Skeletal muscle tissue (tissue), 3 donors: ENCODE measurements at regions not wholly inside any gene's neighbourhood (a gene's known extent, or its start where the extent isn't known, plus 50 kb on each side); places are given as distances from the start of the nearest gene placed in this dataset.

Experiments
- H3K27ac ChIP-seq: one replicate; pipeline ENCODE4 v1.7.0; 2013; ENCODE audit warnings: mild to moderate bottlenecking, low read depth, low read length, inconsistent platforms
- H3K27me3 ChIP-seq, 3 donors: one replicate each; pipeline ENCODE4 v1.7.0; 2013; ENCODE audit warnings: low read length in 3 of 3; ENCODE audit not compliant: control insufficient read depth in 3 of 3, insufficient read depth in 3 of 3
- H3K36me3 ChIP-seq, 3 donors: one replicate each; pipeline ENCODE4 v1.7.0; 2013; ENCODE audit warnings: low read length in 3 of 3; ENCODE audit not compliant: control insufficient read depth in 3 of 3, insufficient read depth in 3 of 3
- H3K4me1 ChIP-seq, 3 donors: one replicate each; pipeline ENCODE4 v1.7.0; 2013; ENCODE audit warnings: low read length in 3 of 3, mild to moderate bottlenecking in 3 of 3; ENCODE audit not compliant: control insufficient read depth in 3 of 3, insufficient read depth in 3 of 3
- H3K4me3 ChIP-seq, 3 donors: one replicate each; pipeline ENCODE4 v1.7.0; 2013; ENCODE audit warnings: low read length in 3 of 3
- H3K9ac ChIP-seq, 3 donors: one replicate each; pipeline ENCODE4 v1.7.0; 2013; ENCODE audit warnings: low read length in 3 of 3, mild to moderate bottlenecking in 3 of 3, moderate library complexity in 2 of 3, low read depth in 1 of 3
- H3K9me3 ChIP-seq, 3 donors: one replicate each; pipeline ENCODE4 v1.7.0; 2013; ENCODE audit warnings: low read length in 3 of 3; ENCODE audit not compliant: control insufficient read depth in 3 of 3
- donor health status: Osteomylitis.

DNA sequence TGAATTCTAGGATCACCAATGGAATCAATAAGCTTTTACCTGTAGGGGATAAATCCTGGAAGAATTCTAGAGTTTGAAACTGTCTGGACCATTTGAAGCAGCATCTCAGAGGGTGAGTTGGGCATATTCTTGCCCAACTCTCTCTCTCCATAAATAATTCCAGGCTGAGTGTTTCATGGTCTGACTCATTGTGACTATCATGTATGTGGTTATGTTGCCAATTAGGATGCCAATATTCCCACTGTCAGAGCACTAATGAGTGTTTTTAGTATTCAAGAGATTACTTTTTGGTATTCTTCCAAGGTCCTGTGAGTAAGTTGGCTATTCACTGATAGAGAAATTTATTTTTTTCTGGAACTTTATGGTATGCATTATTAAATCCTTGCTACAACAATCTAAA is 456.9 kb downstream of the TOX3 start:
- Histone ChIP-seq H3K27ac (no peak overlapping the region), H3K36me3 (no peaks in the 10 kb centered on the region), H3K4me1 (no peaks in the 10 kb centered on the region)

DNA sequence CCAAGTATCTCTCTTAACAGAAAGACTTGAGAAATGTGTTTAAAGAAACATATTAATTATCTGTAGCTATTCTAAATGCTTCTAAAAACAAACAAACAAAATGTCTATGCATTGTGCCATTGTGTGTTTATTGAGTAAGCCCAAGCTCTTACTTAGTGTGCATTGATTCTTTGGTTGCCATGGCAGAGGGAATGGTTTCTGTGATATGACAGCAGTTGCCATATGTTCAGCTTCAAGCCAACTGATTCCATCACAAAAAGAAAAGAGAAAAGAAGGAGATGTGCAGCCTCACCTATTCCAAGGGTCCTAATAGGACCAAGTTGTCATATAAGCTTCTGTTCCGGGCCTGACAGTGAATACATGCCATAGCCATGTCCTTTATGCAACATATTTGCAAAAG is 457.5 kb downstream of the TOX3 start:
- H3K9ac ChIP-seq: no peak overlapping the region
- no peaks in the 10 kb centered on the region for H3K4me1 ChIP-seq
- H3K4me3 ChIP-seq: no peak overlapping the region
- H3K27me3 ChIP-seq: no peaks in the 10 kb centered on the region
- H3K36me3 ChIP-seq: no peaks in the 10 kb centered on the region
- no peak overlapping the region for H3K27ac ChIP-seq
- H3K9me3 ChIP-seq: no peaks in the 10 kb centered on the region

More for the DNA sequence above, 456.9 kb downstream of the TOX3 start:
- no peaks in the 10 kb centered on the region for H3K27me3 ChIP-seq
- H3K4me3 ChIP-seq: no peak overlapping the region
- H3K9ac ChIP-seq: no peak overlapping the region
- H3K9me3 ChIP-seq: no peaks in the 10 kb centered on the region

DNA sequence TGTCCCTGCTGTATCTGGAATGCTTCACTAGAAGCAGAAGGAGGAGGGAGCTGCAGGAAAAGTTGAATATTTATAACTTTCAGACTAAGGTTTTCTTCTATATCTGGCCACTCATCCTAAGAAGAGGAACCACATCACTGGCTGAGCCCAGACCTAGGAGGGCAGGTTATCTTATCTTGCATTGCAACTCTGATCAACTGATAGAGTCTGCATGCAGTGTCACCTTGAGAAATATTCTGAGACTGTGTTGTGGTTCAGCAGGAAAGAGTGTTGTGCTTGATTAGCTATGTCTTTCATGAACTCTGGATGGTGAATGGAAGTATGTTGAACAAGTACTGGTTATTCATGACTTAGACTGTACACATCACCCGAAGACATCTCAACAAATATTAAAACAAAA is 460.0 kb downstream of the TOX3 start:
- no peaks in the 10 kb centered on the region for H3K27me3 ChIP-seq
- no peaks in the 10 kb centered on the region for H3K9me3 ChIP-seq
- H3K27ac ChIP-seq: no peak overlapping the region
- no peaks in the 10 kb centered on the region for H3K4me1 ChIP-seq
- H3K4me3 ChIP-seq: no peak overlapping the region
- no peak overlapping the region for H3K9ac ChIP-seq
- H3K36me3 ChIP-seq: no peaks in the 10 kb centered on the region

DNA sequence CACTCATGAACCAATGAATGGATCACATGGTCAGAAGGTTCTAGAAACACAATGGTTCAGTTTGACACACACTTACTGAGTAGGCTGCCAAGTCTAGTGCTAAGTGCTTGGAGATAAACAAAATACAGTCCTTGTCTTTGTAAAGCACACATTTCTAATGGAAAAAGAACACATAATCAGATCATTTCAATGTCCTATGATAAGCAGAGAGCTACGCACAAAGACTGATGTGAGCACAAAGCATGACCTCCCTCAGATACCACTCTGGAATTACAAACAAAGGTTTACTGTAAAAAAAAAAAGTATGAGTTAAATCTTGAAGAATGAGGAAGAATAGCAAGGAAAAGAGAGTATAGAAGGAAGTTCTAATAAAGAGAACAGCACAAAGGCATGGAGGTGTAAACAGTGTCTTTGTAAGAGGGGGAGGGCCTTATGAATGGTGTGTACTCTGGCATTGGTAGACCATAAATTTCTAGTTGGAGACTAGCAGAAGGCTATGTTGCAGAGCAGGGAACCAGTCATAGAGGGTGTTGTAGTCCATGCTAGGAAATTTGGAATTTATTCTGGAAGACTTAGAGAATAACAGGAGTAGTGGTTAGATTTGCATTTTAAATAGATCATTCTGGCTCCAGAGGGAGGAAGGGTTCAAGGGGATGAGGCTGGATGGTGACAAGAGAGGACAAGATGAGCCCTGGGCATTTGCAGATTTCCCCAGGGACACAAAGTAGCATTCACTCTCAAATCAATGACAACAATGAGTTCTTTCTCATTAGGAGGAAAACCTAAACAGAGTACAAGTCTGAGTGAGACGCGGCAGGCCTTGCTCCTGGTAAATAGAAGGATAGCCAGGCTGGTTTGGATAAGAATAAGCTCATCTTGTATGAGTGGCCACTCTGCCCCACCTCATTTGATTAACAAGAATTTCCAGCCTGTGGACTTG is 468.0 kb downstream of the TOX3 start:
- H3K9ac ChIP-seq: no peak overlapping the region
- H3K27me3 ChIP-seq: no peaks in the 10 kb centered on the region
- no peak overlapping the region for H3K4me3 ChIP-seq
- H3K36me3 ChIP-seq: no peaks in the 10 kb centered on the region
- H3K4me1 ChIP-seq: no peaks in the 10 kb centered on the region
- no peaks in the 10 kb centered on the region for H3K9me3 ChIP-seq
- H3K27ac ChIP-seq: no peak overlapping the region

DNA sequence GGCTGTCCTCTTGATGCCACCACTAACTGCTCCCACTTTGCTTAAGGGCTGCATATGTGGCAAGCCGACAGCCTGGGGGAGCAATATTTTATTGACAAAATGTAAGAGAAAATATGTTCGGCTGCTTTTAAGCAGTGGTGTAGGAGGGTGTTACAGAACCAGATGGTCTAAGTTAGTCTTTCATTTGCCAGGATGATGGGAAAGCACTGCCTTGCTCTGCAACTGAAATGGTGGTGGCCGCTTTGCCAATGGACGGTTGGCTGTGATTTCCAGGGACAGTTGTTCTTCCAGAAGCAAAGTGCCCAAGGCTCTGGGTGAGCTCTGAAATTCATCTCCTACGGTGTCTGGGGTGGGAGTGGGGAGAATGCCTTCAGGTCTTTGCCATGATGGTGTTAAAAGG is 469.3 kb downstream of the TOX3 start:
- no peaks in the 10 kb centered on the region for H3K27me3 ChIP-seq
- H3K4me3 ChIP-seq: no peak overlapping the region
- no peak overlapping the region for H3K9ac ChIP-seq
- H3K4me1 ChIP-seq: no peaks in the 10 kb centered on the region
- H3K9me3 ChIP-seq: no peaks in the 10 kb centered on the region
- H3K27ac ChIP-seq: no peak overlapping the region
- no peaks in the 10 kb centered on the region for H3K36me3 ChIP-seq

DNA sequence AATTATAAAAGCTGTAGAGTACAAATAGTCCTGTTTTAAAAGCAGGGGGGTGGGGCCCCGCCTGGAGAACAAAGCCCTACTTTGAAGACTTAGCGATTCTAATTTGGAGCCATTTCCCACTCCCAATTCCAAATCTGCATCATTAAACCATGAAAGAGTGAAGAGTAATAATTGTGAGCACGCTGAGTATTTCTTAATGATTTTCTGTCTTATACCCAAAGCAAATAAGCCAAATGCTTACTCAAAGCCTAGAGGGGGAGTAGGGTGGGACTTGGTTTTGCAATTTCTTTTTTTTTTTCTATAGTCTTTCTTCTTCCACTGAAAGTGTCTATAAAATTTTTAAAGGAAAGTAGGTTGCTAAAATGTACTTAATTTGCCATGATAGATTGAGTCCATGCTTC is 470.1 kb downstream of the TOX3 start:
- Histone ChIP-seq H3K4me3 (no peak overlapping the region), H3K4me1 (no peaks in the 10 kb centered on the region), H3K36me3 (no peaks in the 10 kb centered on the region), H3K27me3 (no peaks in the 10 kb centered on the region), H3K9me3 (no peaks in the 10 kb centered on the region), H3K9ac (no peak overlapping the region), H3K27ac (no peak overlapping the region)

DNA sequence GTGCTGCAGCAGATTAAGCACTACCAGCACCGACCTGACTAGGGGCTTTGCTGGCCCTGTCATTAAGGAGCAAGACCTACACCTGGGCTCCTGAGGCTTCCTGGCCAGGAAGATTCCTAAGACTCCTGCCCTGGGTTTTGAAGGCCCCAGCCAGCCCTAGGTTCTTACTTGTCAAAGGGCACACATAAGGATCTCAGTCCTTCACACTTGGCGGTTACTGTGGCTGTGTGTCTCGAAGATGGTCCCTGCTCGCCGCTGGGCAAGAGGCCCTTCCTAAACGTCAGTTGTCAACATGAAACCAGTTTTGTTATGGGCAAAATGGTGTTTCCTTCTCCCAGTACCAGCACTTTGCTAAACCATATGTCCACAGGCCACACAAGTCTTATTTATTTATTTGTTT is 470.6 kb downstream of the TOX3 start:
- H3K4me1 ChIP-seq: no peaks in the 10 kb centered on the region
- H3K36me3 ChIP-seq: no peaks in the 10 kb centered on the region
- no peaks in the 10 kb centered on the region for H3K9me3 ChIP-seq
- H3K27me3 ChIP-seq: no peaks in the 10 kb centered on the region
- no peak overlapping the region for H3K9ac ChIP-seq
- no peak overlapping the region for H3K4me3 ChIP-seq
- H3K27ac ChIP-seq: no peak overlapping the region

DNA sequence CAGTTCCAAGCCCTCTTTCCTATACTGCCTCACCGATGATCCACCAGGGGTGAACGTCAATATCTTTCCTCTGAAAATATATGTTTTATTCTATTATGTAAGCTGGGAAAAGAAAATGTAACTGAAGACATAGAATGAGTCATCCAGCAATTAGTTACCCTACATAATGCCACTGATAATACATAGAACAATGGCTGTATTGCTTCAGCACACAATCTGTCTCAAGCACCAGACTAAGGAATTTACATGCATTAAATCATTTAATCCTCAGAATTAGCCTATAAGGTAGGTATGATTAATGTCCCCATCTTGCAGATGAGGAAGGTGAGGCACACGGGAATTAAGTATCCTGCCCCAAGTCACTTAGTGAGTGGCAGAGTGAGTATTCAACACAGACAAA is 472.8 kb downstream of the TOX3 start:
- H3K9me3 ChIP-seq: no peaks in the 10 kb centered on the region
- no peak overlapping the region for H3K4me3 ChIP-seq
- no peaks in the 10 kb centered on the region for H3K36me3 ChIP-seq
- no peaks in the 10 kb centered on the region for H3K27me3 ChIP-seq
- H3K4me1 ChIP-seq: no peaks in the 10 kb centered on the region
- no peak overlapping the region for H3K9ac ChIP-seq
- H3K27ac ChIP-seq: no peak overlapping the region

DNA sequence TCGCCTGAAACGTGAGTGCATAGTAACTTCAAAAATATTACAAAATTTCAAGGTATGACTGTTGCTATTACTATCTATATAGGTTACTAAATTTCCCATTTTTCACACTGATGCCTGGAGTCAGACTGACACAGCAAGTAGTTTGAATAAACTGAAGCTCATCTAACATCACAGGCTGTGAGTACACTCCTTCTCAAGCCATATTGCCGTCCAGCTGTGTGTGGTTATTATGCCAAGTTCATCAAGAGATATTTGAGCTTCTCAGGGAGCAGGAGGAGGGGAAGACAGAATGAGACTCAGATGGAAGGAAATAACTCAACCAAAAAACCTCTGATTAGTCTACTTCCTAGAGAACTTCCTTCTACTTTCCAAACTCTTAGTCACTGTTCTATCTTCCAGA is 473.9 kb downstream of the TOX3 start:
- H3K4me3 ChIP-seq: no peak overlapping the region
- no peaks in the 10 kb centered on the region for H3K9me3 ChIP-seq
- no peaks in the 10 kb centered on the region for H3K4me1 ChIP-seq
- H3K27ac ChIP-seq: no peak overlapping the region
- no peaks in the 10 kb centered on the region for H3K36me3 ChIP-seq
- H3K9ac ChIP-seq: no peak overlapping the region
- no peaks in the 10 kb centered on the region for H3K27me3 ChIP-seq

DNA sequence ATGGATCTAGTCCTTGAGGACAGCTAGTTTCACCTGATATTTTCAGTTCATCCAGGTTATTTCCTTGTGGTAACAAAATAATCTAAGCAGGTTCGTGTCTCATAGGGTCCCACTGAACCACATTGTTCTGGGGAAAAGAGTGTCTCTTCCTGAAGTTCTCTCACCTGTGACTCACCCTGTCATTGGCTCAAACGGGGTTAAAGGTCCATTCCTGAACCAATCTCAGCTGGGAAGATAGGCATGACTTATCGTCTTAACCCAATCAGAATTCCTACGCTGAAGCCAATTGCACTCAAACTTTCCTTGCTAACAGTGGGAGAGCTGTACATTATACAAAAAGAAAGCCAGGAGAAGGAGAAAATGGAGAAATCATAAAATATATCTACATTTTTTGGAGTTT is 475.8 kb downstream of the TOX3 start:
- H3K9me3 ChIP-seq: no peaks in the 10 kb centered on the region
- H3K4me3 ChIP-seq: no peak overlapping the region
- no peaks in the 10 kb centered on the region for H3K27me3 ChIP-seq
- H3K4me1 ChIP-seq: no peaks in the 10 kb centered on the region
- H3K27ac ChIP-seq: no peak overlapping the region
- no peak overlapping the region for H3K9ac ChIP-seq
- no peaks in the 10 kb centered on the region for H3K36me3 ChIP-seq
